HEK293 (cell line): ENCODE measurements at regions not wholly inside any gene's neighbourhood (a gene's known extent, or its start where the extent isn't known, plus 50 kb on each side); places are given as distances from the start of the nearest gene placed in this dataset.

Source experiments
- CTCF ChIP-seq: fragments of 450-650 bp; formaldehyde crosslinking; IDR thresholded peaks from 2 replicates; pipeline ENCODE4 v1.5.1; 2016; ENCODE audit warnings: missing biosample characterization, missing genetic modification characterization
- REST ChIP-seq: fragments of 450-650 bp; formaldehyde crosslinking; IDR thresholded peaks from 2 replicates; pipeline ENCODE4 v1.5.1; 2016; ENCODE audit warnings: missing biosample characterization, missing genetic modification characterization
- SP2 ChIP-seq: fragments of 450-650 bp; formaldehyde crosslinking; IDR thresholded peaks from 2 replicates; pipeline ENCODE4 v1.5.1; 2016; ENCODE audit warnings: missing biosample characterization, missing genetic modification characterization
- ZNF274 ChIP-seq, 2 experiments: fragments of 200-500 bp in 1 of 2; fragments of 450-650 bp in 1 of 2; sonication (Bioruptor generic) in 1 of 2; formaldehyde crosslinking in 1 of 2; IDR thresholded peaks; 2 replicates each; pipeline versions ENCODE4 v1.5.1 to v1.6.1; 2014 to 2016; ENCODE audit warnings: borderline replicate concordance in 1 of 2, inconsistent platforms in 1 of 2, low read length in 1 of 2, missing biosample characterization in 1 of 2, missing genetic modification characterization in 1 of 2
- ZNF335 ChIP-seq: fragments of 450-650 bp; formaldehyde crosslinking; conservative IDR thresholded peaks from 2 replicates; pipeline ENCODE4 v1.5.1; 2016; ENCODE audit warnings: missing biosample characterization, missing genetic modification characterization
- TF ChIP-seq, protein P1 (sequence below): fragments of 450-650 bp; IDR thresholded peaks from 2 replicates; pipeline ENCODE4 v1.5.1; 2018; ENCODE audit warnings: missing biosample characterization, missing genetic modification characterization

DNA sequence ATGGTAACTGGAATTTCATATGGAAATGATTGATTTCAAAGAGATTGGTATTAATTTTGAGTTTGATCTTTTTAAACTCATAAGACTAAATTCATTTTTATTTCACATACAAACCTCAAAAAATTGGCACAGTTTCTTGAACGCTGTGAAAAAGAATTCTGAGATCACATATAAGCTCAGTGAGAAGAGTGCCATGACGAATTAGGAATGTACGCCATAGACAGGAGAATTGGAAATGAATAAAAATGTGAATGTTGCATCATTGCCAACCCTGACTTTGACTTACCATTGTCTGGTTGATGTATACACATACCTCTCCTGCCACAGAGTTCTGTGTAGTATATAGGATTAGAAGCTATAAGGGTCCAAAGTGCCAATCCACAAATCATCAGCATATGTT lies 290.4 kb upstream of the ZC3H15 start:
- no peak for TF ChIP-seq SP2 (tag by site-specific recombination)
- TF ChIP-seq ZNF274 (IDR thresholded peaks at IDR 0.05; ENCODE audit: low read length): no peak
- TF ChIP-seq ZNF274 (tag by site-specific recombination; IDR thresholded peaks at IDR 0.05; ENCODE audit: borderline replicate concordance): no peak
- TF ChIP-seq CTCF (tag by site-specific recombination): no peak
- TF ChIP-seq, protein P1, sequence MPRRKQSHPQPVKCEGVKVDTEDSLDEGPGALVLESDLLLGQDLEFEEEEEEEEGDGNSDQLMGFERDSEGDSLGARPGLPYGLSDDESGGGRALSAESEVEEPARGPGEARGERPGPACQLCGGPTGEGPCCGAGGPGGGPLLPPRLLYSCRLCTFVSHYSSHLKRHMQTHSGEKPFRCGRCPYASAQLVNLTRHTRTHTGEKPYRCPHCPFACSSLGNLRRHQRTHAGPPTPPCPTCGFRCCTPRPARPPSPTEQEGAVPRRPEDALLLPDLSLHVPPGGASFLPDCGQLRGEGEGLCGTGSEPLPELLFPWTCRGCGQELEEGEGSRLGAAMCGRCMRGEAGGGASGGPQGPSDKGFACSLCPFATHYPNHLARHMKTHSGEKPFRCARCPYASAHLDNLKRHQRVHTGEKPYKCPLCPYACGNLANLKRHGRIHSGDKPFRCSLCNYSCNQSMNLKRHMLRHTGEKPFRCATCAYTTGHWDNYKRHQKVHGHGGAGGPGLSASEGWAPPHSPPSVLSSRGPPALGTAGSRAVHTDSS: no peak
- TF ChIP-seq REST (tag by site-specific recombination): no peak
- TF ChIP-seq ZNF335 (tag by site-specific recombination): no peak
